ENCODE measurements at regions not wholly inside any gene's neighbourhood (a gene's known extent, or its start where the extent isn't known, plus 50 kb on each side); places are given as distances from the start of the nearest gene placed in this dataset.

DNA sequence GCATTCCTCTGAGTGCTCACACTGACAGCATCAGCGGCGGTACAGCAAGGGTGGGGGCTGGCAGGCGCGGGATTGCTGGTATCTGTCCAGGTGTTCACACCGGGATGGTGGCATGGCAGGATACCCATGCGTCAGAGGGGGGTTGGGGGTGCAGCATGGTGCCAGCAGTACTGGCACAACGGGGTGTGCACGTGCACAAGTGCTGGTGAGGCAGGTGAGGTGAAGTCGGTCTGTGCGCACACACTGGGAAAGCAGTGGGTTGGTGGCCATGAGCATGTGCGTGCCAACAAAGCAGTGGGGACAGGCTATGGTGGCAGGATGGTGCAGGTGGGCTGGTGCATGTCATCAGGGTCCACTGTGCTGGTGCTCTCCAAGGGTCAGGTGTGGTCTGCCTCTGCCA, 819.6 kb upstream of the EDIL3 start:
- TF ChIP-seq CTCF (IDR thresholded peaks at IDR 0.05) (no peak), POLR2A (IDR thresholded peaks at IDR 0.05) (no peak), EP300 (IDR thresholded peaks at IDR 0.05) (no peak)

Data from stomach (tissue), 4 donors.